Peyer's patch (tissue), 4 donors: ENCODE measurements at regions not wholly inside any gene's neighbourhood (a gene's known extent, or its start where the extent isn't known, plus 50 kb on each side); places are given as distances from the start of the nearest gene placed in this dataset.

Experiments used
- POLR2A ChIP-seq, 2 donors: fragments of 450-650 bp; IDR thresholded peaks; one replicate each; pipeline ENCODE4 v1.5.1; 2017; ENCODE audit warnings: antibody characterized with exemption in 2 of 2, mild to moderate bottlenecking in 2 of 2, moderate library complexity in 2 of 2
- TF ChIP-seq, protein P1 (sequence below), 6 experiments: fragments of 450-650 bp in 4 of 6; fragments of 200-600 bp in 2 of 6; sonication (generic) in 1 of 6; IDR thresholded peaks; one replicate each; pipeline ENCODE4 v1.5.1; 2017 to 2019; ENCODE audit warnings: antibody characterized with exemption in 6 of 6, mild to moderate bottlenecking in 3 of 6, moderate library complexity in 1 of 6

DNA sequence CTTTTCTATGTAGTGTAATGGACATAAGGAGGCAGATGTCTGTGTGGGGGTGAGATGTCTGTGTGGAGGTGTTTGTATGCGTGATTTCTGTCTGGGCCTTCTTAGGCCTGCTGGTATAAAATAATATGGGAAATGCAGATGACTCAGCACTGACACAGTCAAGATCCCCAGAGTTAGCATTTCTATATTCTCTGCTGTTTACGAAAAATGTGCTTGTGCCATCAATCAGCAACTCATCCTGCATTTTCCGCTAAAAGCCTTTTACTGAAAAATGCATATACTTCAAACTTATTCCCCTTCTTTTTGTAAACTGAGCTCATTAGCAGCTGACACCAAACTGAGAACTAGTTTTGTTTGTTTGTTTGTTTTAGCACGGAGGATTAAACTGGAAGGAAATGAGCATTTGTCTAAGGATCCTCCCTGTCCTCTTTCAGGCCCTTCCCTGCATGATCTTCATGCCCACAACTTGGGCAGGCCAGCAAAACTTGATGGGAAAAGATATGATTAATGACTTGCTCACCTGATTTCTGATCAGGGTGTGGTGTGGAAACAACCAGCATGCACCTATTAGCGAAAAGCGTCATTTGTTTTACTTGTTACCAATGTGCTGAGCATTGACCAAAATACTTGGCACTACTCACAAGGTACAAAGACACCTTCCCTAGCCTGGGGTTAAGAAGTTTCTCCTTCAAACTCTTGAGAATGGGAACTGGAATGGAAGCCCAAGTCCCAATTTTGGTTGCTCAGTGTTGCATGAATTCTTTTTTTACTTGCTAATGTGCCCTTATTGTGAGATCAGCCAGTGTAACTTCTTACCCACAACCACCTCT, 77.4 kb downstream of the NDUFS5 start:
- TF ChIP-seq, protein P1, sequence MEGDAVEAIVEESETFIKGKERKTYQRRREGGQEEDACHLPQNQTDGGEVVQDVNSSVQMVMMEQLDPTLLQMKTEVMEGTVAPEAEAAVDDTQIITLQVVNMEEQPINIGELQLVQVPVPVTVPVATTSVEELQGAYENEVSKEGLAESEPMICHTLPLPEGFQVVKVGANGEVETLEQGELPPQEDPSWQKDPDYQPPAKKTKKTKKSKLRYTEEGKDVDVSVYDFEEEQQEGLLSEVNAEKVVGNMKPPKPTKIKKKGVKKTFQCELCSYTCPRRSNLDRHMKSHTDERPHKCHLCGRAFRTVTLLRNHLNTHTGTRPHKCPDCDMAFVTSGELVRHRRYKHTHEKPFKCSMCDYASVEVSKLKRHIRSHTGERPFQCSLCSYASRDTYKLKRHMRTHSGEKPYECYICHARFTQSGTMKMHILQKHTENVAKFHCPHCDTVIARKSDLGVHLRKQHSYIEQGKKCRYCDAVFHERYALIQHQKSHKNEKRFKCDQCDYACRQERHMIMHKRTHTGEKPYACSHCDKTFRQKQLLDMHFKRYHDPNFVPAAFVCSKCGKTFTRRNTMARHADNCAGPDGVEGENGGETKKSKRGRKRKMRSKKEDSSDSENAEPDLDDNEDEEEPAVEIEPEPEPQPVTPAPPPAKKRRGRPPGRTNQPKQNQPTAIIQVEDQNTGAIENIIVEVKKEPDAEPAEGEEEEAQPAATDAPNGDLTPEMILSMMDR (IDR thresholded peaks at IDR 0.05) = no peak
- TF ChIP-seq POLR2A (IDR thresholded peaks at IDR 0.05) = no peak
